ENCODE measurements at regions not wholly inside any gene's neighbourhood (a gene's known extent, or its start where the extent isn't known, plus 50 kb on each side); places are given as distances from the start of the nearest gene placed in this dataset.

DNA sequence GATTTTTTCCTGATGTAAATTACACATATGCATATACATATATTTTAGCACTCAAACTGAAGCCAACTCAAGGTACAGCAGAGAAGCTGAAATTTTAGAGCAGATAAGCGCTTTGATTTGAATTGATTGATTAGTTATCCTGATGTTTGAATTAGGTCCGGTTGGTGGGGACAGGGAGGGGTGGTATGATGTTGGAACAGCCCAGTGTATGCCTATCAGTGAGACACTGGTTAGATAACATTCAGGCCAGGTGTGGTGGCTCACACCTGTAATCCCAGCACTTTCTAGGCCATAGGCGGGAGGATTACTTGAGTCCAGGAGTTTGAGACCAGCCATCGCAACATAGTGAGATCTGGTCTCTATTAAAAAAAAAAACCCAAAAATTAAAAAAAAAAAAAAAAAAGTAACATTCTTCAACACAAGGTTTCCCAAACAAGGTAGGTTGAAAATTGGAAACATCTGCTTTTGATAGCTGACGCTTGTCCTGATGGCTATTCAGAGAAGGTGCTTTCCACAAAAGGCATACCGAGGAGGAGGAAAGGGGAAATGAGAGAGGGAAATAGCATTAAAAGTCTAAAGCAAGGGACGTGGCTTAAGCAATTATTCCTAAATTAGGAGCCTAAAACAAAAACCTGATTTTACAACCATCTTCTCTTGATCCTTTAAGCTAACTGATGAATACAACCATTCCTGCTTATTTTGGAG, 288.4 kb upstream of the JARID2 start:
- DNase-seq: no peak

DNA sequence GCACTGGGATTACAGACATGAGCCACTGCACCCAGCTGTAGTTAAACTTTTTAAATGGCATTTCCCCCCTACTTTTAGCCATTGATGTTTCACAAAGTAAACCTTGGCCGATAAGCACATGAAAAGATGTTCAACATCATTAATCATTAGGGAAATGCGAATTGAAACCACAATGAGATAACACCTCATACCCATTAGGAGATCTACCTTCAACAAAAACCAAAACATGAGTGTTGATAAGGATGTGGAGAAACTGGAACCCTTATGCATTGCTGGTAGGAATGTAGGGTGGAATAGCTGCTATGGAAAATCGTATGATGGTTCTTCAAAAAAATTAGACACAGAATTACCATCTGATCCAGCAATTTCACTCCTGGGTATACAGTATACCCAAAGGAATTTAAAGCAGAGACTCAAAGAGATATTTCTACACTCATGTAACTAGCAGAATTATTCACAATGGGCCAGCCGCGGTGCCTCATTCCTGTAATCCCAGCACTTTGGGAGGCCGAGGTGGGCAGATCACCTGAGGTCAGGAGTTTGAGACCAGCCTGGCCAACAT, 286.5 kb upstream of the JARID2 start:
- no peak for DNase-seq

DNA sequence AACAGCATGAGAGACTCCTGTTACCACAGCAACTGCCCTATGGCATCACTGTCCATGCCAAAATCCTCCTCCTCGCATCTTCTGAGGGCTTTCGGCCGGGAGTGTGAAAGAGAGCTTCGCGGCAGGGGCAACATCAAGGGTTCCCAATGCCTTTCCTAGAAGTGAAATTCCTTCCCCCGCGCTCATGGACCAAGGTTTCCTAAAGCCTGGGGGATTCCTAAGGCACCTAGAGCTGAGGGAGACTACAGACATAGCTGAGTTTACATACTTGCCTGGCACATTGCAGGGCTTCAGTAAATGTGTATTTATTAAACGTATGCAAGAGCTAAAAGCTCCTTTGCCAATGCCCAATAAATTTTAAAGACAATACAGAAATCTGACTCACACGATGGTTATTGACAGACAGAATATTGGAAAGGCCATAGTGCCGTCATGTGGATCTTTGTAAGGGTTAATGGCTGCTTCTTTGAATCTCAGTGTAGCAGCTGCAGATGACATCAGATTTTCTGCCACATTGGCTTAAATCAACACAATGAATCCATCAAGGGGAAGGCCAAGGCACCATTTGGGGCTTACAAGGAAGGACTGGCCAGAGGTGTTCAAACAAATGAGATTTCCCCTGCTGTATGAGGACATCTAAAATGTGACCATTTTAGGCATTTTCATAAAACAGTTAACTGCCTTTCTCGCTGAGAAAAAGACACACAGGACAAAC, 281.2 kb upstream of the JARID2 start:
- no peak for DNase-seq

DNA sequence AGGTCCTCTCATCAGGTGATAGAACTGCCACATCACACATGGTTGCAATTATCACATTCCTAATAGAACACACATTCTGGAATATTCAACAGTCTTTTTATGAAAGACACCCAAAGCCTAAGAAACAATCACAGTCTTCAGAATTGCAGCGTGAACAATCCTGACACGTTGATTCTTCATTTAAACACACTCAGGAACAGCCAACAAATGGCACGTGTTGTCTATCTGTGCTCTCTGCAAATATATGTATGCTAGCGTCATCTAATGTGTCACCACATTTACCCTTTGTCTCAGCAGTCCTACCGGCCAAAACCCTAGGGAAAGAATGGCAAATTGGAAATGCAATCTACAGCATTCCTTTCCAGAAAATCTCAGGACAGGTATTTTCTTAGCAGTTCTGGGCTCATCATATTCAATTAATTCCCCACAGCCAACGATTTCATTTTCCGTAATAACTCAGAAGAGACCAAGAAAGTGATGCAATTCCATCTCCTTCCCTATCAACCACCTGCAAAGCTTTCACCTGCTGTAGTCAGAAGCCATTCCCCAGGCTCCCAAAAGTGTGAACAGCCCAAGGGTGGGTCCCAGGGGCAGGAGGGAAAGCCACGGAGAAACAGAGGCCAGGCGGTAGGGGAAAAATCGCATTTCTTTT, 280.3 kb upstream of the JARID2 start:
- DNase-seq: no peak

DNA sequence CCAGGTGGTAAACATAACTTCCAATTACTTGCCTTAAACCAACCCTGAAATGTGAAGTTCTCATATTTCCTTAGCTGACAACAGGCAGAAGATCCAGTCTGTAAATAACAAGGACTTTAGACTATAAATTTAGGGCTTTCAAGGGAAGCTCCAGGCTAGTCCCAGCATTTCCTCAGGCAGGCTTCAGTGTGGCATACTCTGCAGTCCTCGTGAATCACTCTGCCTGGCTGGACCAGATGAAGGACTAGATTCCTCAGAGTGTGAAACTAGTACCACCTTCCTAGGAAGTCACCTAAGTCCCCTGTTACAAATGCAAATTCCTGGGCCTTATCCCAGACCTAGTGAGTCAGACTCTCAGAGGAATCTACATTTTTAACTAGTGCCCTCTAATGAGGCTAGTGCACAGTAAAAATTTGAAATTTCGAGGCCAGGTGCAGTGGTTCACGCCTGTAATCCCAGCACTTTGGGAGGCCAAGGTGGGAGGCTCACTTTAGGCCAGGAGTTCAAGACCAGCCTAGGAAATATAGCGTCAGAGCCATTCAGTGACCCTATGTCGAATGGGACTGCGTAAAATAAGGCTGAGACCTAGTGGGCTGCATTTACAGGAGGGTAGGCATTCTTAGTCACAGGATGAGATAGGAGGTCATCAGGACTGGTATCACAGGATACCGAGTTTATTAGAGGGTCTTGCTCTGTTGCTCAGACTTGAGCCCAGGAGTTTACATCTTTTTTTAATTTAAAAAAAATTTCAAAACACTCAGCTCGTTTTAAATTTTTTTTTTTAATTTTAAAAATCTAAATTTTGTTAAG, 279.6 kb upstream of the JARID2 start:
- no peak for DNase-seq

DNA sequence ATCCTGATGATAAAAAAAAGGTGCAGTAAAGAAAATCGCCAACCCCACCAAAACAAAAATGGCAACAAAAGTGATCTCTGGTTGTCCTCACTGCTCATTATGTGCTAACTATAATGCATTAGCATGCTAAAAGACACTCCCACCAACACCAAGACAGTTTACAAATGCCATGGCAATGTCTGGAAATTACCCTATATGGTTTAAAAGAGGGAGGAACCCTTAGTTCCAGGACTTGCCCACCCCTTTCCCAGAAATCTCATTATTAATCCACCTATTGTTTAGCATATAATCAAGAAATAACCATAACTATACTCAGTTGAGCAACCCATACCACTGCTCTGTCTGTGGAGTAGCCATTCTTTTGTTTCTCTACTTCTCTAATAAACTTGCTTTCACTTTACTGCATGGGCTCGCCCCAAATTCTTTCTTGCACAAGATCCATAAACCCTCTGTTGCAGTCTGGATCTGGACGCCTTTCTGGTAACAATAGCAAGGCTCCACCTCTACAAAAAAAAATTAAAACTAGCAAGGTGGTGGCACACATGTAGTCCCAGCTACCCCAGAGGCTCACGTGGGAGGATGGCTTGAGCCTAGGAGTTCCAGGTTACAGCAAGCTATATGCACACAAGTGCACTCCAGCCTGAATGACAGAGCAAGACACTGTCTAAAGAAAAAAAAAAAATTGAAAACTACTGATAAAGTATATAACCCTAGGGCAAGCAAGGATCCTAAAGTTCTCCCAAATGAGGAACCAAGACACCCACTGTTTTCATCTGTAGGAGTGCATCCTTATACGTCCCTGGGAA, 278.8 kb upstream of the JARID2 start:
- DNase-seq: no peak

DNA sequence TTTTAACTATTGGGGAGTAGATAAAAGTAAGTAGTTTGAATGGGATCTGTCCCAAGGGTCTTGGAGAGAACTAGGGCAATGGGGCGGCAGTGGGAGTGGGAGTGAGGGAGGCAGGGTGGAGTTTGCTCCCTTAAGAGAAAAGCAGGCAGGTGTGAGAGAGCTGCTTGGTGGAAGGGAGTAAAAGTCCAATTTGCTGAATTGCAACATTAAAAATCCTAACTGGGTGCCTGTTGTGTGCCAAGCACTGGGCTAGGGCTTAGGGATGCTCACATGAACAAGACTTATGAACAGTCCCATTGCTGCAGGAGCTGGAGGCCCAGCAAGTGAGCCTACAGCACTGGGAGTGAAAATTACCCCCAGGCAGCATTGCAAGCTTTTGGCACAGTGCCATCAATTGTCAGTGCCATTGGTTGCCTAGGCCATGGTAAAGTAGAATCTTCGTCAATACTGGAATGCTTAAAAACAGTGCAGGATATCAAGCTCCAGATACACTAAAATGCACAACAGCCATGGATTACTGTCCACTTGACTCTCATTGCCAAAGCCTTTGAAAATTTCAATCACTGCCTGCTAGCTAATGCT, 277.7 kb upstream of the JARID2 start:
- DNase-seq: no peak

DNA sequence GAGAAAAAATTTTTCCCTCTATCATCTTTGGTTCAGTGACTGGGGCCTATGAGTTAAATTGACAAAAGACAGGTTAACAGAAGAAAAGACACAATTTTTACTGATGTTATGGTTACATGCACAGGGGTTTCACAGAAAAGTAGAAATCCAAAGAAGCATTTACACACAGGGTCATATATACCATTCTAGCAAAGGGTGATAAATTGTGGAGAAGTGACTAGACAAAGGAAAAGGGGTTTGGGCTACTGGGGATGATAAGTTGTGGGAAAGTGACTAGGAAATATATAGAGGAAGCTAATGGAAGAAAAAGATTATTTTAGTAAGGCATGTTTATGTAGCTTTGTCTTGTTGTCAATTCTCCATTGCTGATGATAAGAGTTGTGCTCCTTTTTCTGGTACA, 276.7 kb upstream of the JARID2 start:
- no peak for DNase-seq

DNA sequence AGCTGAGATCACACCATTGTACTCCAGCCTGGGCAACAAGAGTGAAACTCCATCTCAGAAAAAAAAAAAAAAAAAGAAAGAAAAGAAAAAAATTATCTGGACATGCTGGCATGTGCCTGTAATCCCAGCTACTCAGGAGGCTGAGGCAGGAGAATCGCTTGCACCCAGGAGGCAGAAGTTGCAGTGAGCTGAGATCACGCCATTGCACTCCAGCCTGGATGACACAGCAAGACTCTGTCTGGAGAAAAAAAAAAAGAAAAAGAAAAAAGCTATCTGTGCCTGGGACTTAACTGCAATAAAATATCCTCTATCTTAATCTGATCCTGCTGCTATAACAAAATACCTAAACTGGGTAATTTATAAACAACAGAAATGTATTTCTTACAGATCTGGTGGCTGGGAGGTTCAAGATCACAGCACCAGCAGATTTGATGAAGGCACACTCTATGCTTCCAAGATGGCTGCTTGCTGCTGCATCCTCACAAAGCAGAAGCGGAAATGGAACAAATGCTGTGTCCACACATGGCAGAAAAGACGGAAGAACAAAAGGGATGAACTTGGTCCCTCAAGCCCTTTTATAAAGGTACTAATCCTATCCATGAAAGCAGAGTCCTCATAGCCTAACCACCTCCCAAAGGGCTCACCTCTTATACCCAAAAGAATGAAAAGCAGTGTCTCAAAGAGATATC, 273.3 kb upstream of the JARID2 start:
- DNase-seq: no peak

DNA sequence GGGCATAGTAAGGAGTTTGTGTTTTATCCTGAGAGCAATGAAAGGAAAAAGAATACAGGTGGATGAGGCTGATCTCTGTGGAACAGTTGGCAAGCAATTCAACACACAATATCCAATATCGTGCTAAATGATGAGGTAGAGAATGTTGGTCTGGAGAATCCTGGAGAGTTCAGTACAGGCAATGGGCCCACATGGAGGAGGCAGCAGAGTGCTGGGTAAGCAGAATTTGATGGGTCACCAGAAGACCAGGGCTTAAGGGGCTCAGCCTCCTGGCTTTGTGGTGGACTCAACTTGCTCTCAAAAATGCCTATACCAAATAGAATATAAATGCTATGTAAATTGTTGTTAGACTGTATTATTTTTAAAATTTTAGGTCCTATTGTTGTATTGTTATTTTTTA, 271.5 kb upstream of the JARID2 start:
- no peak for DNase-seq

DNA sequence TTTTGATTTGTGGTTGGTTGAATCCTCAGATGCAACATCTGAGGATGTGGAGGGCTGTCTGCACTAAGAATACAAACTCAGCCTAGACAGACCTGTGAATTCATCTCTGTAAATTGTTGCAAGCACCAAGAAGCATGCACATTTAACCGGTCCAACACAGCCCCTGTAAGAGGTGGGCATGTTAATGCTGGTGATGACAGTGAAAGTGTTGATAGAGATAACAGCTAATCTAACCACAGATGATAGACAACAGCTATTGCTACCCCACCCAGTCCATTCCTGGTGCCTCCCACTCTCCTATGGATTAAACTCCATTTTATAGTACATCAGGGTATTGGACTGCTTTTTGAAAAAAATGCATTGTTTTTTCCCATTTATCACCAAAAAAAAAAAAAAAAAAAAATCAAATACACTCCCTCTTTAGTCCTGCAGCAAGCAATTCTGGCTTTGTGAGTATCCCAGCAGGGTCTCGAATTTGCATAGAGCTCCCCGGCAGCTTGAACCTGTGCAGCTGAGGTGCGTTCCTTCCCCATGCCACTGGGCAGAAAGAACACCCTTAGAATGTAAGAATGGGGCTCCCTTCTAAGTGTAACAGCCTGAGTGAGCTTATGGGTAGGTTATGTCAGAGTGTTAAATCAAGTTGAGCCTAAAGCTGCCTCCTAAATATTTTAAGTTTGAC, 270.9 kb upstream of the JARID2 start:
- DNase-seq: no peak

DNA sequence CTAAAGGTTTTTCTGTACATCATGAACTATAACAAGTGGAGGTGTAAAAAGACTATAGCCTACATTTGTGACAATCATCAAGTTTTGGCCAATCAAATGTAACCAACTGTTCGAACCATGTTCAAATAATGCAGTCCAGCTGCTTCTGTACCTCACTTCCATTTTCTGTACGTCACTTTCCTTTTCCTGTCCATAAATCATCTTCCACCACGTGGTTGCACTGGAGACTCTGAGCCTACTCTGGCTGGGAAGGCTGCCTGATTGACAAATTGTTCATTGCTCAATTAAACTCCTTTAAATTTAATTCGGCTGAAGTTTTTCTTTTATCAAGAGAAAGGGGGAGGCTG, 270.4 kb upstream of the JARID2 start:
- no peak for DNase-seq

DNA sequence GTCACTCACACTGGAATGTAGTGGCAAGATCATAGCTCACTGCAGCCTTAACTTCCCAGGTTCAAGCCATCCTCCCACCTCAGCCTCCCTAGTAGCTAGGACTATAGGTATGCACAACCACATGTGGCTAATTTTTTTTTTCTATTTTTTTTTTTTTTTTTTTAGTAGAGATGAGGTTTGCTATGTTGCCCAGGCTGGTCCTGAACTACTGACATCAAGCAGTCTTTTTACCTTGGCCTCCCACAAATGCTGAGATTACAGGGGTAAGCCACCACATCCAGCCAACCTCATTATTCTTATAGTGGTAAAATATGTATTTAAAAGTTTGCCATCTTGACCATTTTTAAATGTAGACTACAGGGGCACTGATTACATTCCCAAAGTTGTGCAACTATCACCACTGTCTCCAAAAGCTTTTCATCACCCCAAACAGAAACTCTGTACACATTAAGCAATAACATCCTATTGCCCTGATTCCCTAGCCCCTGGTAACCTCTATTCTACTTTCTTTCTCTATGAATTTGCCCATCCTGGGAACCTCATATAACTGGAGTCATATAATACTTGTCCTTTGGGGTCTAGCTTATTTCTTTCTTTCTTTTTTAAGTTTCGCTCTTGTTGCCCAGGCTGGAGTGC, 268.0 kb upstream of the JARID2 start:
- DNase-seq: no peak

DNA sequence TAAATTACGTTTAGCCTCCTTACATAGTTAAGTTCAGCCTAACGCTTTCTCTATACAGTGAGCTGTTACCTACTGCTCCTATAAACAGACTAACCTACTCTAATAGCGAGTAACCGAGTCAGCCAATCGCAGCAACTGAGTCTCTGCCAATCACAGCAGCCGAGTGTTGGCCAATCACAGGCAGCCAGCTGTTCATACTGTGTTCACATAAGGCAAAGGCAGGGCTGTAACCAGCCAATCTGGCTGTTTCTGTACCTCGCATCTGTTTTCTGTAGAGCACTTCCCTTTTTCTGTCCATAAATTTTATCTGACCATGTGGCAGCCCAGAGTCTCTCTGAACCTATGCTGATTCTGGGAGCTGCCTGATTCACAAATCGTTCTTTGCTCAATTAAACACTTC, 263.9 kb upstream of the JARID2 start:
- DNase-seq: no peak

DNA sequence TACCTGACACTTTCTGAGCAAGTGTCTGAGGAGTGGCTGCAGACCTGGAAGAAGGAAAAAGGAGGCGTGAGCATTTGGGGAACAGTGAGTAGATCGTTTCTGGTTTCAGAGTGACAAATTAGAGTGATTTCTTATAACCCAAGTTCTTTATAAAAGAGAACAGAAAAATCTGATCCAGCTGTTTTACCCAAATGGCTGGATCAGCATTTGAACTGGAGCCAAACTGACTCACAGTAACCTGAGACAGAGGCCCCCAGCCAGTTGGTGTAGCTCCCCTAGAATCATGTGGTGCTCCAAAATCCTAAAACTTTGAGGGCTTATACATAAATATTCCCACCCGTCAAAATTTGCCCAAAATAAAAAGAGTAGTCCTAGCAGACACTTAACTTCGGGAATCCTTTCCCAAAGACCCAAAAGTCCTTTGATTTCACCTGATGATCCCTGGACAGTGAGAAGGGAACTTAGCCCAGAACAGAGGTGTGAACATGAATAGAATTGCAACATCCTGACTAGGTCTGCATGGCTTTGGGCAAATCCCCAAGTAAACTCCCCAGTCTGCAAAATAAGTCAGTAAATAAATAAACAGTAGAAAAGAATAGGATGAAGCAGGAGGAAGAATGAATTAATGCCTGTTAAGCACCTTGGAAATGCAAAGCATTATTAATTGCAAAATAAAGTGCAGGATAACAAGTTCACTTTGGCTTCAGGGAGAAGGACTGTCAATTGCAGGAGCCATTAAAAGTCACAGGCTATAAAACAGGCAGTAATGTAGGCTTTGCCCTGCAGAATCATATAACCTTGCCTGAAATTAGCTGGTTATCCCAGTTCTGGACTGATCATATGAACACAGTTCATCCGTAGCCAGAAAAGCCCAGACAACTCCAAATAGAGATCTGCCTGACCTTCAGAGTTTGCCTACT, 262.0 kb upstream of the JARID2 start:
- DNase-seq: no peak

DNA sequence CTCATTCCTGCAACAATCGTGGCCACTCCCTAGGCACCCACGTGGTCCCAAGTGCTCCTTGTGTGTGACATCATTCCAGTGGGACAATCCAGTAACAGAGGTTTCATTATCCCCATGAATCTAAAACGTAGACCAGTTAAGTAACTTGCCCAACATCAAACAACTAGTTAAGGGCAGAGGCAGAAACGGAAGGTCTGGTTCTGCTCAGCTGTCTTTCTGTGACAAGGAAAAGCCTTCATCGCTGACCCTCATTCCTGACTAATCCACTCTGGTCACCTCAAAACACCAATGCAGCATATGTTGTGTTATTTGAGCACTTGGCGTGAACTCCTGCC, 261.4 kb upstream of the JARID2 start:
- no peak for DNase-seq

DNA sequence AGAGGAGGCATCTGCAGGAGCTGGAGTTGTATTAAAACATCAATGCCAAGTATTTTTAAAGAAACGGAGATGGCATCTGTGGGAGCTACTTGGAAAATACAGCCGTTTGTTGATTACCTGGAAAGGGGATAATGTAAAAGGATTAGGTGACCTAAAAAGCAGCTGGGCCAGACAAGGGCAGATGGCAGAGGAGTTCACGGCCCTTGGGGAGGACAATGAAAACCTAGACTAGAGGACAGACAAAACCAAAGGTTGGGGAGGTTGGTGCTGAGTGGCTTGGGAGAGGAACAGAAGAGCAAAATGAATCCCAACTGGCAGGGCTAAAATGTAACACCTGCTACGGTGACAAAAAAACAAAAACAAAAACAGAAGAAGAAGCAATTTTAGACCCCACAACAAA, 260.5 kb upstream of the JARID2 start:
- no peak for DNase-seq

DNA sequence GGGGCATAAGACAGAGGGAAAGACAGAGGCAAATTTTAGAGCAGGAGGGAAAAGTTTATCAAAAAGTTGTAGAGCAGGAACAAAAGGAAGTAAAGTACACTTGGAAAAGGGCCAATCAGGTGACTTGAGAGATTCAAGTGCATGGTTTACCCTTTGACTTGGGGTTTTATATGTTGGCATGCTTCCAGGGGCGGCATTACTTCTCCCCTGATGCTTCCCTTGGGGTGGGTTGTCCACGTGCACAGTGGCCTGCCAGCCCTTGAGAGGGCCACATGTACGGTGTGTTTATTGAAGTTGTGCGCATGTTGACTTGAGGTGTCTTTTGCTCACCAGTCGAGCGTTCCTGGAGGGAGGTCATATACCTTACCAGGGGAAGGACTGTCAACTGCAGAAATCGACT, 259.5 kb upstream of the JARID2 start:
- DNase-seq: no peak

DNA sequence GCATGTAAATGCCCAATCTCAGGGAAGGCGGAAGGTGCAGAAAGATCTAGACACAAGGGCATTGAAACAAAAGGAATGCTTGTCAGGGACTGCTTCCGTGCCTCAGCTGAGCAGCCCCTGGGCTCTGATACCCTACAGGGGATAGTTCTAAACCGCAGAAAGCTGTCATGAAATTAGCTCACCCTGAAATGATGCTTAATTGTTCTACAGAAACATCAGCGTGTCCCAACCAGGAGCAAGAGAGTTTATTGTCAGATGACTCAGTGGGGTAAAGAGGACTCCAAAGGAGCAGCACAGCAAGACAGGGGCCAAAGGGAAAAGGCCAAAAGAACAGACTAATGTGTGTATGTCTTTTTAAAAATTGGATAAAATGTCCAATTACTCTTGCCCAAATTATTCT, 258.4 kb upstream of the JARID2 start:
- DNase-seq: no peak

All from hindlimb muscle (tissue), 1 donor.